Skeletal muscle tissue (tissue), 3 donors: ENCODE measurements at regions not wholly inside any gene's neighbourhood (a gene's known extent, or its start where the extent isn't known, plus 50 kb on each side); places are given as distances from the start of the nearest gene placed in this dataset.
"Not testable (repeated sequence)": the region's sequence is repeated elsewhere in the genome, so short reads cannot be mapped to it uniquely, and the experiment has no call there.

ENCODE experiments used
- H3K27ac ChIP-seq: one replicate; pipeline ENCODE4 v1.7.0; 2013; ENCODE audit warnings: mild to moderate bottlenecking, low read depth, low read length, inconsistent platforms
- H3K27me3 ChIP-seq, 3 donors: one replicate each; pipeline ENCODE4 v1.7.0; 2013; ENCODE audit warnings: low read length in 3 of 3; ENCODE audit not compliant: control insufficient read depth in 3 of 3, insufficient read depth in 3 of 3
- H3K36me3 ChIP-seq, 3 donors: one replicate each; pipeline ENCODE4 v1.7.0; 2013; ENCODE audit warnings: low read length in 3 of 3; ENCODE audit not compliant: control insufficient read depth in 3 of 3, insufficient read depth in 3 of 3
- H3K4me1 ChIP-seq, 3 donors: one replicate each; pipeline ENCODE4 v1.7.0; 2013; ENCODE audit warnings: low read length in 3 of 3, mild to moderate bottlenecking in 3 of 3; ENCODE audit not compliant: control insufficient read depth in 3 of 3, insufficient read depth in 3 of 3
- H3K4me3 ChIP-seq, 3 donors: one replicate each; pipeline ENCODE4 v1.7.0; 2013; ENCODE audit warnings: low read length in 3 of 3
- H3K9ac ChIP-seq, 3 donors: one replicate each; pipeline ENCODE4 v1.7.0; 2013; ENCODE audit warnings: low read length in 3 of 3, mild to moderate bottlenecking in 3 of 3, moderate library complexity in 2 of 3, low read depth in 1 of 3
- H3K9me3 ChIP-seq, 3 donors: one replicate each; pipeline ENCODE4 v1.7.0; 2013; ENCODE audit warnings: low read length in 3 of 3; ENCODE audit not compliant: control insufficient read depth in 3 of 3
- donor health status: Osteomylitis.

DNA sequence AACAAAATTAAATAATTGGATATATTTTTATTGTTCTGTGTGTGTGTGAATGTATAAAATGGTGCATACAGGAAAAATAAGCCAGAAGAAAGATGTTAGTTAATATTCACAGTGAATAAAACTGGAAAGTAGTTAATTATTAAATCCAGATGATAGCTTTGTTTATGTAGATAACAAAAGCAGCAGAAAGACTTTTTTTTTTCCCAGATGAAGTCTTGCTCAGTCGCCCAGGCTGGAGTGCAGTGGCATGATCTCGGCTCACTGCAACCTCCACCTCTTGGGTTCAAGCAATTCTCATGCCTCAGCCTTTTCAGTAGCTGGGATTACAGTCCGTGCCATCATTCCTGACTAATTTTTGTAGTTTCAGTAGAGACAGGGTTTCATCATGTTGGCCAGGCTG is 140.1 kb downstream of the ZNF486 start:
- no peak overlapping the region for H3K4me3 ChIP-seq
- no peaks in the 10 kb centered on the region for H3K36me3 ChIP-seq
- H3K27ac ChIP-seq = no peak overlapping the region
- H3K4me1 ChIP-seq = no peaks in the 10 kb centered on the region
- H3K9me3 ChIP-seq = no peaks in the 10 kb centered on the region
- no peak overlapping the region for H3K9ac ChIP-seq
- no peaks in the 10 kb centered on the region for H3K27me3 ChIP-seq

DNA sequence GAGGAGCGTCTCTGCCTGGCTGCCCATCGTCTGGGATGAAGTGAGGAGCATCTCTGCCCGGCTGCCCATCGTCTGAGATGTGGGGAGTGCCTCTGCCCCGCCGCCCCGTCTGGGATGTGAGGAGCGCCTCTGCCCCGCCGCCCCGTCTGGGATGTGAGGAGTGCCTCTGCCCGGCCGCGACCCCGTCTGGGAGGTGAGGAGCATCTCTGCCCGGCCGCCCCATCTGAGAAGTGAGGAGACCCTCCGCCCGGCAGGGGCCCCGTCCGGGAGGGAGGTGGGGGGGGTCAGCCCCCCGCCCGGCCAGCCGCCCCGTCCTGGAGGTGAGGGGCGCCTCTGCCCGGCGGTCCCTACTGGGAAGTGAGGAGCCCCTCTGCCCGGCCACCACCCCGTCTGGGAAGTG is 129.3 kb downstream of the ZNF486 start:
- not testable (repeated sequence) for H3K9me3 ChIP-seq, H3K4me3 ChIP-seq, H3K9ac ChIP-seq, H3K4me1 ChIP-seq, H3K27me3 ChIP-seq, H3K36me3 ChIP-seq, H3K27ac ChIP-seq

- Histone ChIP-seq H3K27me3 (no peaks in the 10 kb centered on the region), H3K9me3 (no peaks in the 10 kb centered on the region), H3K4me1 (no peaks in the 10 kb centered on the region), H3K9ac (no peak overlapping the region), H3K36me3 (no peaks in the 10 kb centered on the region), H3K4me3 (no peak overlapping the region), H3K27ac (no peak overlapping the region)
Measured at GRCh38 chr19:20294181-20294580, 127.2 kb downstream of the ZNF486 start.

GRCh38 chr19:20292520-20292919 is 125.5 kb downstream of the ZNF486 start:
- not testable (repeated sequence) for H3K4me3 ChIP-seq, H3K4me1 ChIP-seq, H3K27ac ChIP-seq, H3K9me3 ChIP-seq, H3K27me3 ChIP-seq, H3K36me3 ChIP-seq, H3K9ac ChIP-seq

- Histone ChIP-seq H3K4me1 (no peaks in the 10 kb centered on the region), H3K27me3 (no peaks in the 10 kb centered on the region), H3K9me3 (no peaks in the 10 kb centered on the region), H3K9ac (no peak overlapping the region), H3K4me3 (no peak overlapping the region), H3K27ac (no peak overlapping the region), H3K36me3 (no peaks in the 10 kb centered on the region)
Measured at GRCh38 chr19:20289186-20289585, 122.2 kb downstream of the ZNF486 start.

- no peaks in the 10 kb centered on the region for H3K27me3 ChIP-seq
- H3K36me3 ChIP-seq = no peaks in the 10 kb centered on the region
- H3K27ac ChIP-seq = no peak overlapping the region
- H3K4me3 ChIP-seq = no peak overlapping the region
- H3K9me3 ChIP-seq = no peaks in the 10 kb centered on the region
- no peaks in the 10 kb centered on the region for H3K4me1 ChIP-seq
- H3K9ac ChIP-seq = no peak overlapping the region
Measured at GRCh38 chr19:20287070-20287469, 120.1 kb downstream of the ZNF486 start.

DNA sequence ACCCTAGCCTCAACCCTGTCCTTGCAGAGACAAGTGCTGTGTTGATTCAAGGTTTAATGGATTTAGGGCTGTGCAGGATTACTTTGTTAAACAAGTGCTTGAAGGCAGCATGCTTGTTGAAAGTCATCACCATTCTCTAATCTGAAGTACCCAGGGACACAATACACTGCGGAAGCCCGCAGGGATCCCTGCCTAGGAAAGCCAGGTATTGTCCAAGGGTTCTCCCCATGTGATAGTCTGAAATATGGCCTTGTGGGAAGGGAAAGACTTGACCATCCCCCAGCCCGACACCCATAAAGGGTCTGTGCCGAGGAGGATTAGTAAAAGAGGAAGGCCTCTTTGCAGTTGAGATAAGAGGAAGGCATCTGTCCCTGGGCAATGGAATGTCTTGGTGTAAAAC is 118.9 kb downstream of the ZNF486 start:
- not testable (repeated sequence) for H3K36me3 ChIP-seq, H3K4me1 ChIP-seq, H3K9ac ChIP-seq, H3K9me3 ChIP-seq, H3K27ac ChIP-seq, H3K27me3 ChIP-seq, H3K4me3 ChIP-seq

DNA sequence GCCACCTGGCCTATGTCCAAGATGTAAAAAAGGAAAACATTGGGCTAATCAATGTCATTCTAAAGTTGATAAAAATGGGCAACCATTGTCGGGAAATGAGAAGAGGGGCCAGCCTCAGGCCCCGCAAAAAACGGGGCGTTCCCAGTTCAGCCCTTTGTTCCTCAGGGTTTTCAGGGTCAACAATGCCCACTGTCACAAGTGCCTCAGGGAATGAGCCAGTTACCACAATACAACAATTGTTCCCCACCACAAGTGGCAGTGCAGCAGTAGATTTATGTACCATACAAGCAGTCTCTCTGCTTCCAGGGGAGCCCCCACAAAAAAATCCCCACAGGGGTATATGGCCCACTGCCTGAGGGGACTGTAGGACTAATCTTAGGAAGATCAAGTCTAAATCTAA is 112.5 kb downstream of the ZNF486 start:
- Histone ChIP-seq H3K9me3 (no peaks in the 10 kb centered on the region), H3K4me3 (no peak overlapping the region), H3K27ac (no peak overlapping the region), H3K4me1 (no peaks in the 10 kb centered on the region), H3K27me3 (no peaks in the 10 kb centered on the region), H3K9ac (no peak overlapping the region), H3K36me3 (no peaks in the 10 kb centered on the region)

DNA sequence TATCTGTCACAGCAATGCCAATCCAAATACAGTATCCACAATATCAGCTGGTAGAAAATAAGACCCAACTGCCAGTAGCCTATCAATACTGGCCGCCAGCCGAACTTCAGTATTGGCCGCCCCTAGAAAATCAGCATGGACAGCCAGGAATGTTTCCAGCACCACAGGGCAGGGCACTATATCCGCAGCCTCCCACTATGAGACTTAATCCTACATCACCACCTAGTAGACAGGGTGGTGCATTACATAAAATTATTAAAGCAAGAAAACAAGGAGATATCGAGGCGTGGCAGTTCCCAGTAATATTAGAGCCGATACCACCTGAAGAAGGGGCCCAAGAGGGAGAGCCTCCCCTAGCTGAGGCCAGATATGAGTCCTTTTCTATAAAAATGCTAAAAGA is 111.3 kb downstream of the ZNF486 start:
- Histone ChIP-seq H3K9me3 (no peaks in the 10 kb centered on the region), H3K9ac (no peak overlapping the region), H3K36me3 (no peaks in the 10 kb centered on the region), H3K4me3 (no peak overlapping the region), H3K27me3 (no peaks in the 10 kb centered on the region), H3K27ac (no peak overlapping the region), H3K4me1 (no peaks in the 10 kb centered on the region)

DNA sequence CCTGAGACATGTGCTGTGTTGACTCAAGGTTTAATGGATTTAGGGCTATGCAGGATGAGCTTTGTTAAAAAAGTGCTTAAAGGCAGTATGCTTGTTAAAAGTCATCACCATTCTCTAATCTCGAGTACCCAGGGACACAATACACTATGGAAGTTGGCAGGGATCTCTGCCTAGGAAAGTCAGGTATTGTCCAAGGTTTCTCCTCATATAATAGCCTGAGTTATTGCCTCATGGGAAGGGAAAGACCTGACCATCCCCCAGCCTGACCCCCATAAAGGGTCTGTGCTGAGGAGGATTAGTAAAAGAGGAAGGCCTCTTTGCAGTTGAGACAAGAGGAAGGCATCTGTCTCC is 109.7 kb downstream of the ZNF486 start:
- not testable (repeated sequence) for H3K27me3 ChIP-seq, H3K4me3 ChIP-seq, H3K36me3 ChIP-seq, H3K9me3 ChIP-seq, H3K4me1 ChIP-seq, H3K9ac ChIP-seq, H3K27ac ChIP-seq

GRCh38 chr19:20276011-20276731 is 109.2 kb downstream of the ZNF486 start:
- Histone ChIP-seq H3K27me3 (no peaks in the 10 kb centered on the region), H3K9ac (no peak overlapping the region), H3K27ac (no peak overlapping the region), H3K9me3 (no peaks in the 10 kb centered on the region), H3K4me3 (no peak overlapping the region), H3K36me3 (no peaks in the 10 kb centered on the region), H3K4me1 (no peaks in the 10 kb centered on the region)
